GM06990 (cell line): ENCODE measurements at regions not wholly inside any gene's neighbourhood (a gene's known extent, or its start where the extent isn't known, plus 50 kb on each side); places are given as distances from the start of the nearest gene placed in this dataset.

Experiments
- DNase-seq: peaks from one replicate; pipeline ENCODE4 v3.0.0-alpha.2; 2011; ENCODE audit not compliant: insufficient read length; ENCODE audit errors: extremely low read depth
- H3K27me3 ChIP-seq: replicated peaks from 2 replicates; pipeline ENCODE4 v1.6.0; 2011; ENCODE audit warnings: low read length; ENCODE audit not compliant: control insufficient read depth, insufficient read depth
- H3K36me3 ChIP-seq: 2 replicates; pipeline ENCODE4 v1.5.1; 2011; ENCODE audit warnings: low read length; ENCODE audit not compliant: control insufficient read depth, insufficient read depth
- H3K4me3 ChIP-seq: replicated peaks from 2 replicates; pipeline ENCODE4 v1.5.1; 2011; ENCODE audit warnings: low read depth, mild to moderate bottlenecking, control low read depth, low read length
- CTCF ChIP-seq: IDR thresholded peaks from 2 replicates; pipeline ENCODE4 v1.5.1; 2011; ENCODE audit warnings: low read length, control low read depth, mild to moderate bottlenecking, inconsistent platforms; ENCODE audit not compliant: insufficient read depth, poor library complexity, severe bottlenecking

- Histone ChIP-seq H3K36me3 (no peaks in the 10 kb centered on the region), H3K27me3 (no peaks in the 10 kb centered on the region; the same call in 1 of the 2 replicates), H3K4me3 (no peak overlapping the region)
- no peak for DNase-seq
- no peak for TF ChIP-seq CTCF
These were observed 114.8 kb downstream of the MSX2 start for GRCh38 chr5:174839196-174839595.

- DNase-seq = no peak
- no peak overlapping the region for H3K4me3 ChIP-seq
- H3K27me3 ChIP-seq = no peaks in the 10 kb centered on the region; the same call in 1 of the 2 replicates
- TF ChIP-seq CTCF = no peak
- H3K36me3 ChIP-seq = no peaks in the 10 kb centered on the region
These were observed 113.8 kb downstream of the MSX2 start for GRCh38 chr5:174837919-174838902.

GRCh38 chr5:174834081-174834480, 109.7 kb downstream of the MSX2 start:
- no peak overlapping the region for H3K4me3 ChIP-seq
- TF ChIP-seq CTCF = no peak
- no peaks in the 10 kb centered on the region for H3K36me3 ChIP-seq
- no peaks in the 10 kb centered on the region for H3K27me3 ChIP-seq
- DNase-seq = no peak

- no peak overlapping the region for H3K4me3 ChIP-seq
- no peaks in the 10 kb centered on the region for H3K36me3 ChIP-seq
- H3K27me3 ChIP-seq = no peaks in the 10 kb centered on the region
- no peak for TF ChIP-seq CTCF
- no peak for DNase-seq
These were observed 108.4 kb downstream of the MSX2 start for GRCh38 chr5:174832811-174833210.

- no peaks in the 10 kb centered on the region for H3K27me3 ChIP-seq
- H3K4me3 ChIP-seq = no peak overlapping the region
- no peak for DNase-seq
- no peak for TF ChIP-seq CTCF
- no peaks in the 10 kb centered on the region for H3K36me3 ChIP-seq
These were observed 107.6 kb downstream of the MSX2 start for GRCh38 chr5:174832025-174832424.
